Activated CD4-positive, alpha-beta T cell treated with anti-CD3 and anti-CD28 coated beads for 4 hours (primary cell): ENCODE measurements at regions not wholly inside any gene's neighbourhood (a gene's known extent, or its start where the extent isn't known, plus 50 kb on each side); places are given as distances from the start of the nearest gene placed in this dataset.

Experiments used
- DNase-seq, 2 donors: peaks; one replicate each; pipeline ENCODE4 v3.0.0-alpha.2; 2020

DNA sequence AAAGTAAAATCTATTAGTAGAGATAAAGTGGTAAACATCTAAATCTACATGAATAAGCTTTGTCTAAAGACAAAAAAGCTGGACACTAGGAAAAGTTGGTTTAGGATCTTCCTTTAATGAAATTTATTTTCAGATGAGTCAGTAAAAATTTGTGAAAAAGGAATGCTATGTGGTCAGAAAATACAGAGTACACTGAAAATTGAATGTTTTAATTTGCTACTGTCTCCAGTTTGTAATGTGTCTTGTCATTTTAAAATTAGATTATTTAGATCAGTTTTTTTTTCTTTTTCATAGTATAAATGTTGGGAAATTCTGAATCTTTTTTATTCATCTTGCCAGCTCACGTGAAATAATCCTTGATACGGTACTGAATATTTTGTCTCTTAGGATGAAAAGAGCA, 56.9 kb downstream of the SLITRK6 start:
- no peak for DNase-seq

GRCh38 chr13:85741017-85741416, 58.2 kb downstream of the SLITRK6 start:
- no peak for DNase-seq

- no peak for DNase-seq
Observed at GRCh38 chr13:85738696-85739320, 60.4 kb downstream of the SLITRK6 start.

GRCh38 chr13:85737952-85738351, 61.3 kb downstream of the SLITRK6 start:
- no peak for DNase-seq

GRCh38 chr13:85729296-85729695, 69.9 kb downstream of the SLITRK6 start:
- no peak for DNase-seq

GRCh38 chr13:85728811-85729210, 70.4 kb downstream of the SLITRK6 start:
- DNase-seq, result no peak

- DNase-seq, result no peak
Observed at GRCh38 chr13:85725433-85725832, 73.8 kb downstream of the SLITRK6 start.

GRCh38 chr13:85724546-85725432, 74.4 kb downstream of the SLITRK6 start:
- no peak for DNase-seq

- DNase-seq, result no peak
Observed at GRCh38 chr13:85719749-85720148, 79.5 kb downstream of the SLITRK6 start.

DNA sequence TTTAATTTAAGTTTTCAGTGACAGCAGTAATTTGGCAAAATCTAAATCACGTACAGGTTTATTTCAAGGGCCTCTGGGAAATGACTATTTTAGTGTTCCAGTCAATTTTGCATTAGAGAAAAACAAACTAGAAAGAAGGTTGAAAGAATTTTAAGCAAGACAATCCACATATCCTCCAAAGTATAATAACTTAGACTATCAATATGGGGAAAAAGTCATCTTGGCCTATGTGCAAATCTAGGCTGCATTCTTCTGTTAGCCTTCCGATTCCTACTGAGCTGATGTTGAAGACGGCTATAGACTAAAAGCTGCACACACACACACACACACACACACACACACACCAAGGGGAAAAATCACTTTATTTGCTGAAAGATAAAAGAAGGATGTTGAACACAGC, 81.3 kb downstream of the SLITRK6 start:
- DNase-seq, result no peak

DNA sequence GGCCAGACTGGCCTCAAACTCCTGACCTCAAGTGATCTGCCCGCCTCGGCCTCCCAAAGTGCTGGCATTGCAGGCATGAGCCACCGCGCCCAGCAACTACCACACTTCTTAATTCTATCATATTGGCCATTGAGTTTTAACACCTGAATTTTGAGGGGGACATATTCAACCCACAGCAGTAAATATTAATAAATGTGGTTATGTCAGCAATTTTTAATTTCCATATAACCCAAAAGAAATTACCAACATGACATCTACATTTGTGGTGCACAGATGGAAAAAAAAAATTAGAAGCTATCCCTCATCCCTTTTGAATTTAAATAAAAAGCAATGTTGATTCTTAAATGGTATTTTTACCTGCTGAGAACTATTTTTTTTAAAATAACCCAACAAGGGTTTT, 88.7 kb downstream of the SLITRK6 start:
- no peak for DNase-seq

DNA sequence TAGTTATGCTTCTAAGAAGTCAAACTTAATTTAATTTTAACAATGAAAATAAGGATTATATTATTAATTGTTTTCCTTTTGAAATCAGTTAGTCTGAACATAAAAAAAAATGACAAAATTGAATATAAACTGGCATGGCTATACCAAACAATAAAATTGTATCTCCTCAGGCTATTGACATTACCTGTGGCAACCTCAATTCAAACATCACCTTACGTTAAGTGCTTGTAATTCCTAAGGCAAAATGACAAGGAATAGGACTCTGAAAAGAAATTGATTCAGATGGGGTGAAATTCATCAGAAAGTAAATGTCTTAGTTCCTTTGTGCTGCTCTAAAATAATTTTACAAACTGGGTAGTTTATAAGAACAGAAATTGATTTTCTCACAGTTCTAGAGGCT, 89.5 kb downstream of the SLITRK6 start:
- no peak for DNase-seq

GRCh38 chr13:85709072-85709471, 90.1 kb downstream of the SLITRK6 start:
- no peak for DNase-seq

GRCh38 chr13:85700906-85701305, 98.3 kb downstream of the SLITRK6 start:
- DNase-seq, result no peak

DNA sequence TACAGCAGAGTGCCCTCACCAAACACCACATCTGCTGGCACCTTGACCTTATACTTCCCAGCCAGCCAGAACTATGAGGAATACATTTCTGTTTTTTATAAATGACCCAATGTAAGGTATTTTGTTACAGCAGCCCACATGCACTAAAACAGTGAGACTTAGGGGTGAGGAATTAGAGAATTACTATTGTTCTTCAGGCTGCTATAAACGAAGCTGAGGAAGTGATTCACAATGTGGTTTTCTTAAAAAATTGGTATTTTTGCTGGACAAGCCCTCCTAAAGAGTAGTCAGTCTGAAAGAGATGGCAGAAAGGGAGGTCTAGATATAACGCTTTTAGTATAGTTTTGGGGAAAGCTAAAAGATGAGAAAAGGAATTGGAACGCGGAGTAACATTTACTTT, 101.0 kb downstream of the SLITRK6 start:
- DNase-seq, result no peak

GRCh38 chr13:85694992-85695391, 104.2 kb downstream of the SLITRK6 start:
- no peak for DNase-seq

DNA sequence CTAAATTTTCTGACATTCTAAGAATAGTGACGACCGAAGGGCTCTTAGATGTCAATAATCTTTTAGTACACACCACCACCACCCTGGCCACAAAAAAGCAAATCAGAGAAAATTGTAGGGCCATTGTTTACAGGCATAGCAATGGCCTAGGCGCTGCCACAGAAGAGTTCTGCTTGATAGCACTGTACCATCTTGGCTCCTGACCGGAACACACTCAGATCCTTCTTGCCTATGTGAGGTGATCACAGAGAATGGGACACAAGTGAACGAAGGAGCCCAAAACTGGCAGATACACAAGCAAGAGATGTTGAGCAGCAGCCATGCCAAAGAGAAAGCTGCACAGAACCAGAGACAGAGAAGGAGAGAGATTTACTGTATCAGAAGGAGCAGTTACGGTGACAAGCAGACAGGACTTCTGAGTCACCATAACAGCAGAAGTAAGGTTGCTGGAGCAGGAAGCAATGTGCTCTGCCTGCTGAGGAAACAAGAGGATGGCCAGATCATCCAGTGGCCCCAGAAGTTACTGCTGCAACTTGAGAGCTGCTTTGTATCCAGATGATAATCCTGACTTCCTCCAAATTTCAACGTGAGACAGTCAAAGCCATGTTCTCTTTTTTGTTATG, 105.2 kb downstream of the SLITRK6 start:
- no peak for DNase-seq

GRCh38 chr13:85690368-85690767, 108.9 kb downstream of the SLITRK6 start:
- no peak for DNase-seq

- no peak for DNase-seq
Observed at GRCh38 chr13:85685436-85685835, 113.8 kb downstream of the SLITRK6 start.

GRCh38 chr13:85675151-85675907, 123.9 kb downstream of the SLITRK6 start:
- DNase-seq, result no peak

GRCh38 chr13:85671336-85671735, 127.9 kb downstream of the SLITRK6 start:
- no peak for DNase-seq

- DNase-seq, result no peak
Observed at GRCh38 chr13:85666356-85666755, 132.9 kb downstream of the SLITRK6 start.

DNA sequence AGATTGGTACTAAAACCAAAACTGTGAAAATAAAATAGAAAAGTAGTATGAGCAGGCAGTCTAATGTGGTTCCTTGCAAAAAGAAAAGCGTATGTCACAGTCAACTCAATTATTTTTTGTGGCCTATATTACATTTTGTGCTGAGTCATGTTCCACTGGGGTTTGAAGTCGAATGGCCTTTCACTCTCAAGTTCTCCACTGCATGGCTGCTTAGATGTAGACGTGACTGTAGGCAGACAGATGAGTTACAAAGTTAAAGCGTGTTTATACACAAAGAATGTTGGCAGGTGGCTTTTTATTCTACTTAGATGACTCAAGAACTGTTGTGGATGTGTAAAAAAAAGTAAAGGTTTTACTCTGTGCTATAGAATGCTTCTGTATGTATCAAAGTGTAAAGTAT, 133.9 kb downstream of the SLITRK6 start:
- no peak for DNase-seq
